MM.1S (cell line): ENCODE measurements at regions not wholly inside any gene's neighbourhood (a gene's known extent, or its start where the extent isn't known, plus 50 kb on each side); places are given as distances from the start of the nearest gene placed in this dataset.
"Not testable (repeated sequence)": the region's sequence is repeated elsewhere in the genome, so short reads cannot be mapped to it uniquely, and the experiment has no call there.

Experiments used
- DNase-seq: peaks from one replicate; pipeline ENCODE4 v3.0.0-alpha.2; 2015
- H2AFZ ChIP-seq: fragments of 300-600 bp; sonication (generic); 2 replicates; pipeline ENCODE4 v1.6.0; 2016; ENCODE audit warnings: antibody characterized with exemption, low read length
- H3F3A ChIP-seq: fragments of 300-600 bp; sonication (generic); 2 replicates; pipeline ENCODE4 v1.6.1; 2016; ENCODE audit warnings: mild to moderate bottlenecking, antibody characterized with exemption, low read length, moderate library complexity, mixed read lengths; ENCODE audit not compliant: insufficient read depth
- H3K27ac ChIP-seq: fragments of 300-600 bp; sonication (generic); 2 replicates; pipeline ENCODE4 v1.5.1; 2016; ENCODE audit warnings: mild to moderate bottlenecking, low read length
- H3K27me3 ChIP-seq: fragments of 300-600 bp; sonication (generic); replicated peaks from 2 replicates; pipeline ENCODE4 v1.6.0; 2016; ENCODE audit warnings: low read length; ENCODE audit not compliant: insufficient read depth
- H3K36me3 ChIP-seq: fragments of 300-600 bp; sonication (generic); replicated peaks from 2 replicates; pipeline ENCODE4 v1.6.1; 2016; ENCODE audit warnings: mild to moderate bottlenecking, low read length, mixed read lengths; ENCODE audit not compliant: insufficient read depth
- H3K4me1 ChIP-seq: fragments of 300-600 bp; sonication (generic); 2 replicates; pipeline ENCODE4 v1.6.1; 2016; ENCODE audit warnings: low read length, mixed read lengths
- H3K4me2 ChIP-seq: fragments of 300-600 bp; sonication (generic); 2 replicates; pipeline ENCODE4 v1.6.0; 2016; ENCODE audit warnings: low read depth, low read length
- H3K4me3 ChIP-seq: fragments of 300-600 bp; sonication (generic); 2 replicates; pipeline ENCODE4 v1.5.1; 2016; ENCODE audit warnings: low read length, mixed read lengths
- H3K79me2 ChIP-seq: fragments of 300-600 bp; sonication (generic); 2 replicates; pipeline ENCODE4 v1.6.1; 2016; ENCODE audit warnings: mixed run types, low read length, mixed read lengths
- H3K9ac ChIP-seq: fragments of 300-600 bp; sonication (generic); 2 replicates; pipeline ENCODE4 v1.6.1; 2016; ENCODE audit warnings: low read length, mixed read lengths
- H3K9me2 ChIP-seq: fragments of 300-600 bp; sonication (generic); replicated peaks from 2 replicates; pipeline ENCODE4 v1.6.1; 2016; ENCODE audit warnings: mild to moderate bottlenecking, low read length, mixed read lengths; ENCODE audit not compliant: insufficient read depth
- H3K9me3 ChIP-seq: fragments of 300-600 bp; sonication (generic); replicated peaks from 2 replicates; pipeline ENCODE4 v1.6.1; 2016; ENCODE audit warnings: mild to moderate bottlenecking, low read length, mixed read lengths; ENCODE audit not compliant: insufficient read depth
- H4K20me1 ChIP-seq: fragments of 300-600 bp; sonication (generic); 2 replicates; pipeline ENCODE4 v1.6.1; 2016; ENCODE audit warnings: mild to moderate bottlenecking, low read length, moderate library complexity, mixed read lengths; ENCODE audit not compliant: insufficient read depth
- EZH2 ChIP-seq: fragments of 300-600 bp; sonication (generic); optimal IDR thresholded peaks from 2 replicates; pipeline ENCODE3; 2017; ENCODE audit warnings: low read depth, mild to moderate bottlenecking, antibody characterized with exemption, low read length, mixed read lengths
- EZH2phosphoT487 ChIP-seq: fragments of 300-600 bp; sonication (generic); IDR thresholded peaks from 2 replicates; pipeline ENCODE4 v1.6.1; 2018; ENCODE audit warnings: antibody characterized with exemption, low read length
- TF ChIP-seq, protein P1 (sequence below): fragments of 300-600 bp; sonication (generic); IDR thresholded peaks from 2 replicates; pipeline ENCODE4 v1.5.1; 2016; ENCODE audit warnings: antibody characterized with exemption, low read length, mixed read lengths

DNA sequence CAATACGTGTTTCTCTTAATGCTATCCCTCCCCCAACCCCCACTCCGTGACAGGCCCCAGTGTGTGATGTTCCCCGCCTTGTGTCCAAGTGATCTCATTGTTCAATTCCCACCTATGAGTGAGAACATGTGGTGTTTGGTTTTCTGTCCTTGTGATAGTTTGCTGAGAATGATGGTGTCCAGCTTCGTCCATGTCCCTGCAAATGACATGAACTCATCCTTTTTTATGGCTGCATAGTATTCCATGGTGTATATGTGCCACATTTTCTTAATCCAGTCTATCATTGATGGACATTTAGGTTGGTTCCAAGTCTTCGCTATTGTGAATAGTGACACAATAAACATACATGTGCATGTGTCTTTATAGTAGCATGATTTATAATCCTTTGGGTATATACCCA lies 52.5 kb downstream of the KIAA0408 start:
- H3F3A ChIP-seq, result peaks cover 23% of the 10 kb centered on the region
- DNase-seq, result not testable (repeated sequence)

DNA sequence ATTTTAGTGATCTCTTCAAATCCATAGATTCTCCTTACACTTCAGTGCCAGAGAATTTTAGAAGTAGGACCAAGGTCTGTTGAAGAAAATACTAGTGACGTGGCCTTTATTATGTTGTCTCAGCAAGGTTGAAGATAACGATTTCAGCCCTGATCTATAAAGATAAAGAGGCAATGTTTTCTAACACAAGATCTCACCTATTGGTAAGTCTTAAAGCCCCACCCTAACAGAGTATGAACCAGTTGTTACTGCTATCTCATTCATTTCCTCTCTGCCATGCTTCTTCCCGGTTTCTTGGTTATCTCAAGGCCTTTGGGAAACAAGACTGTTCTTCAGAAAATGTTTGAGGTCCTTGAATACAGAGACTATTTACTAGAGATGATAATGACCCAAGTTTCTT lies 53.1 kb downstream of the KIAA0408 start:
- TF ChIP-seq EZH2phosphoT487 (no peak), EZH2 (no peak)
- TF ChIP-seq, protein P1, sequence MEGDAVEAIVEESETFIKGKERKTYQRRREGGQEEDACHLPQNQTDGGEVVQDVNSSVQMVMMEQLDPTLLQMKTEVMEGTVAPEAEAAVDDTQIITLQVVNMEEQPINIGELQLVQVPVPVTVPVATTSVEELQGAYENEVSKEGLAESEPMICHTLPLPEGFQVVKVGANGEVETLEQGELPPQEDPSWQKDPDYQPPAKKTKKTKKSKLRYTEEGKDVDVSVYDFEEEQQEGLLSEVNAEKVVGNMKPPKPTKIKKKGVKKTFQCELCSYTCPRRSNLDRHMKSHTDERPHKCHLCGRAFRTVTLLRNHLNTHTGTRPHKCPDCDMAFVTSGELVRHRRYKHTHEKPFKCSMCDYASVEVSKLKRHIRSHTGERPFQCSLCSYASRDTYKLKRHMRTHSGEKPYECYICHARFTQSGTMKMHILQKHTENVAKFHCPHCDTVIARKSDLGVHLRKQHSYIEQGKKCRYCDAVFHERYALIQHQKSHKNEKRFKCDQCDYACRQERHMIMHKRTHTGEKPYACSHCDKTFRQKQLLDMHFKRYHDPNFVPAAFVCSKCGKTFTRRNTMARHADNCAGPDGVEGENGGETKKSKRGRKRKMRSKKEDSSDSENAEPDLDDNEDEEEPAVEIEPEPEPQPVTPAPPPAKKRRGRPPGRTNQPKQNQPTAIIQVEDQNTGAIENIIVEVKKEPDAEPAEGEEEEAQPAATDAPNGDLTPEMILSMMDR, result no peak
- H3K4me3 ChIP-seq, result no peak overlapping the region

More for the DNA sequence above, 52.5 kb downstream of the KIAA0408 start:
- not testable (repeated sequence) for H3K36me3 ChIP-seq, H3K9me2 ChIP-seq, H3K4me2 ChIP-seq, H2AFZ ChIP-seq, H3K9ac ChIP-seq, H3K27ac ChIP-seq, H3K9me3 ChIP-seq, H3K79me2 ChIP-seq, H3K4me3 ChIP-seq, H4K20me1 ChIP-seq, H3K27me3 ChIP-seq
- peaks cover 18% of the 10 kb centered on the region for H3K4me1 ChIP-seq

DNA sequence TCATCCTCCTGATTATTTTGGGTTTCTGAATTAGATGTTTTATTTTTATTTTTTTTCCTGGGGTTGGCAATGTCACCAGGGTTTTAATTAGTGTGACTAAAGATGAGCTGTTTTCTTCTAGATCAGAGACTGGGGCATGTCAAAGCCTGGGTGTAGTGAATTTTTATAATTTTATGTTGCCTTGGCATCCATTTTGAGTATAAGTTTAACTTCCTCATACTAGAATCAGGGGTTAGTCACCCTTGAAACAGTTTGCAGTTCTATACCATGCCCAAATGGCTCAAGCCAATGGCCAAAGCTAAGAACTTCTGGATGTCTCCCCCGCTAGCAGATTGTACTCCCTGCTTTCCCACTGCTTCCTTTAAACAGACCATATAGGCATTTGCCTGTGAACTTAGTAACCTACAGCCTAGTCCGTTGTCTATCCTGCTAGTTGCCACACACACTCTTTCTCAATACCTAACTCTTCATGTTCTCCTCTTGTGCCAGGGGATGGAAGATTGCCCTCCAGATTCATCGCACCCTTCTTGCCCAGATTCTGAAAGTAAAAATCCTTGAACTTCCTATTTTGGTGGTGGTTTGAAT lies 54.5 kb downstream of the KIAA0408 start:
- Histone ChIP-seq H3K4me1 (peaks cover 18% of the 10 kb centered on the region), H3K36me3 (no peaks in the 10 kb centered on the region), H3K27ac (peak overlapping the region; percentile 87; the same call in 1 of the 2 replicates), H3K27me3 (no peaks in the 10 kb centered on the region), H3K4me3 (no peak overlapping the region), H2AFZ (peak overlapping the region; percentile 55), H3K9ac (peak overlapping the region; percentile 43; the same call in 1 of the 2 replicates), H4K20me1 (no peaks in the 10 kb centered on the region), H3K4me2 (peak overlapping the region; percentile 31; the same call in 1 of the 2 replicates), H3K79me2 (no peaks in the 10 kb centered on the region), H3K9me3 (no peaks in the 10 kb centered on the region), H3F3A (peaks cover 23% of the 10 kb centered on the region), H3K9me2 (no peaks in the 10 kb centered on the region)
- TF ChIP-seq, protein P1, result no peak
- TF ChIP-seq EZH2 (no peak), EZH2phosphoT487 (no peak)
- no peak for DNase-seq

More for the DNA sequence above, 53.1 kb downstream of the KIAA0408 start:
- no peaks in the 10 kb centered on the region for H3K36me3 ChIP-seq
- no peak overlapping the region for H3K9ac ChIP-seq
- H3K9me3 ChIP-seq, result no peaks in the 10 kb centered on the region
- no peak overlapping the region for H2AFZ ChIP-seq
- H3K9me2 ChIP-seq, result no peaks in the 10 kb centered on the region
- H3K4me2 ChIP-seq, result no peak overlapping the region
- no peaks in the 10 kb centered on the region for H4K20me1 ChIP-seq
- peaks cover 18% of the 10 kb centered on the region for H3K4me1 ChIP-seq
- no peaks in the 10 kb centered on the region for H3K27me3 ChIP-seq
- H3K79me2 ChIP-seq, result no peaks in the 10 kb centered on the region
- no peak overlapping the region for H3K27ac ChIP-seq
- no peak for DNase-seq
- H3F3A ChIP-seq, result peaks cover 23% of the 10 kb centered on the region

DNA sequence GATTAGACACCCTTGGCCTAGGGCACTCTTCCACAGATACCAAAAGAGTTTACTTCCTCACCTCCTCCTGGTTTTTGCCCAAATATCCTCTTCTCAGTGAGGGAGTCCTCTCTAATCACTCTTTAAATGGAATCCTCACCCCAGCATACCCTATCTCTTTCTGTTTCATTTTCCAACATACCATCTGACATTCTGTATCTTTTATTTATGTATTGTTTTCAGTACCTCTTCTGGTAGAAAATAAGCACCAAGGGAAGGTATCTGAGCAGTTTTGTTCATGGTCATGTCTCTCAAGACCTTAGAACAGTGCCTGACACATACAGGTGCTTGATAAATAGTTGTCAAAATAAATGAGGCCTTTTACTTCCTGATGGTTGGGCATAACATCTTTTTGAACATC lies 55.1 kb downstream of the KIAA0408 start:
- Histone ChIP-seq H3K36me3 (no peaks in the 10 kb centered on the region), H3K4me2 (peak overlapping the region; percentile 31), H4K20me1 (no peaks in the 10 kb centered on the region), H3K9ac (peak overlapping the region; percentile 43; the same call in 1 of the 2 replicates), H2AFZ (peak overlapping the region; percentile 55), H3K27ac (peak overlapping the region; percentile 87), H3K4me3 (peak overlapping the region; percentile 25), H3K4me1 (peaks cover 18% of the 10 kb centered on the region), H3K9me2 (no peaks in the 10 kb centered on the region), H3K27me3 (no peaks in the 10 kb centered on the region), H3F3A (peaks cover 23% of the 10 kb centered on the region), H3K79me2 (no peaks in the 10 kb centered on the region), H3K9me3 (no peaks in the 10 kb centered on the region)
- peak; percentile 55 for DNase-seq
- TF ChIP-seq, protein P1, result no peak
- TF ChIP-seq EZH2, result no peak
- TF ChIP-seq EZH2phosphoT487, result no peak
